ENCODE measurements at regions not wholly inside any gene's neighbourhood (a gene's known extent, or its start where the extent isn't known, plus 50 kb on each side); places are given as distances from the start of the nearest gene placed in this dataset.

DNA sequence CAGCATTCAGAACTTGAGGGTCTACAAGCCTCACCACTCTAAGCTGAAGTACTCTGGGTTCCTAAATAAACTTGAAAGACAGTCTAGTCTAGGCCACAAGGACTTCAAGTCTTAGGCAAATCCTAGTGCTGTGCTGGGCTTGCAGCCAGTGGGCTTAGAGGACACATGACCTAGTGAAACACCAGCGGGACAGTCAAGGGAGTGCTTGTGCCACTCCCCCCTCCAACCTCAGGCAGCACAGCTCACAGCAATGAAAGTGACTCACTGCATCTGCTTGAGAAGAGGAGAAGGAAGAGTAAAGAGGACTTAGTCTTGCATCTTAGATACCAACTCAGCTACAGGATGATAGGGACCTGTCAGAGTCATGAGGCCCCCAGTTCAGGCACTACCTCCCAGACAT, 438.1 kb downstream of the IPO8 start:
- TF ChIP-seq, protein P1, sequence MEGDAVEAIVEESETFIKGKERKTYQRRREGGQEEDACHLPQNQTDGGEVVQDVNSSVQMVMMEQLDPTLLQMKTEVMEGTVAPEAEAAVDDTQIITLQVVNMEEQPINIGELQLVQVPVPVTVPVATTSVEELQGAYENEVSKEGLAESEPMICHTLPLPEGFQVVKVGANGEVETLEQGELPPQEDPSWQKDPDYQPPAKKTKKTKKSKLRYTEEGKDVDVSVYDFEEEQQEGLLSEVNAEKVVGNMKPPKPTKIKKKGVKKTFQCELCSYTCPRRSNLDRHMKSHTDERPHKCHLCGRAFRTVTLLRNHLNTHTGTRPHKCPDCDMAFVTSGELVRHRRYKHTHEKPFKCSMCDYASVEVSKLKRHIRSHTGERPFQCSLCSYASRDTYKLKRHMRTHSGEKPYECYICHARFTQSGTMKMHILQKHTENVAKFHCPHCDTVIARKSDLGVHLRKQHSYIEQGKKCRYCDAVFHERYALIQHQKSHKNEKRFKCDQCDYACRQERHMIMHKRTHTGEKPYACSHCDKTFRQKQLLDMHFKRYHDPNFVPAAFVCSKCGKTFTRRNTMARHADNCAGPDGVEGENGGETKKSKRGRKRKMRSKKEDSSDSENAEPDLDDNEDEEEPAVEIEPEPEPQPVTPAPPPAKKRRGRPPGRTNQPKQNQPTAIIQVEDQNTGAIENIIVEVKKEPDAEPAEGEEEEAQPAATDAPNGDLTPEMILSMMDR (IDR thresholded peaks at IDR 0.05), result no peak
- TF ChIP-seq POLR2AphosphoS5 (IDR thresholded peaks at IDR 0.05) (no peak), POLR2A (IDR thresholded peaks at IDR 0.05) (no peak)
- H3K9me3 ChIP-seq, result no peaks in the 10 kb centered on the region
- H3K27ac ChIP-seq, result no peak overlapping the region
- no peaks in the 10 kb centered on the region for H3K36me3 ChIP-seq
- no peaks in the 10 kb centered on the region for H3K27me3 ChIP-seq
- intact Hi-C loops (cut with DNase I; ENCODE audit: low total_unique reads), result no loop called here
- no peak for DNase-seq (ENCODE audit: low spot score in 2 of 2)
- no peak overlapping the region for H3K4me3 ChIP-seq
- H3K4me1 ChIP-seq, result no peaks in the 10 kb centered on the region

DNA sequence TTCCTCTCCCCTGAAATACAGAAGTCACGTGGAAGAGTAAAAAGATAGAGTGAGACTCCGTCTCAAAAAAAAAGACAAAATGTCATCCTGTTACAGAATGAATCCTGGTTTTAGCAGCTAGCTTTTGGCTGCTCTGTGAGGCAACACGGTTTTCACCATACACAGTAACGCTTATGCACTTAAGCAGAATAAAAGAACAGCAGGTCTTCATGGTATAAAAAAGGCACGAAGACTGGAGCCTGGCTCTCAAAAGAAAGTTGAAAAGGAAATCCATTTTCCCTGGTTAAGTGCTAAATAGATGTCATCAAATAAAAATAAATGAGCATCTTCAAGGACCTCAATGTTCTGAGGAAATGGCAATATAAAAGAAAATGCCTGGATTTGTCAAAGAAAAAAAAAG, 444.1 kb downstream of the IPO8 start:
- no peak for DNase-seq (ENCODE audit: low spot score in 2 of 2)
- Histone ChIP-seq H3K4me3 (no peak overlapping the region), H3K9me3 (no peaks in the 10 kb centered on the region), H3K27me3 (no peaks in the 10 kb centered on the region), H3K27ac (no peak overlapping the region), H3K4me1 (no peaks in the 10 kb centered on the region), H3K36me3 (no peaks in the 10 kb centered on the region)
- intact Hi-C loops (cut with DNase I; ENCODE audit: low total_unique reads), result no loop called here
- TF ChIP-seq, protein P1 (IDR thresholded peaks at IDR 0.05), result no peak
- TF ChIP-seq POLR2A (IDR thresholded peaks at IDR 0.05) (no peak), POLR2AphosphoS5 (IDR thresholded peaks at IDR 0.05) (no peak)

DNA sequence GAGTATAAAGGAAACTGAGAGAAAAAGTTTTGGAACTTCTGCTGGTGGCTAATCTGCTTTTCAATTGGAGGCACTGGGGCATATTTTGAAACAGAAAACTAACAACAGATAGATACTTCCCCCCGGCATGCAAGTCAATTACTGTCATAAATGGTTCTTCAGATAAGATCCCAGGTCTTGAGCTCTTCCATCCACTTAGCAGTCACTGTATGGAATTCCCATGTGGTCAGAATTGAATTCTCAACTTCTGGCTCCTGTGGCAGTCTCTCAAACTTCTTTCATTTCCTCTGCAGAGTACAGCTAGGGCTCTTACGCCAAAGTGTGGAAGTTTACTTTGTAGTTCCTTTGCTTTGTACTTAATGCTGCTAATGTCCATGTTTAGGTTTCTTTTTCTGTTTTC, 452.2 kb downstream of the IPO8 start:
- no peak for DNase-seq (ENCODE audit: low spot score in 2 of 2)
- Histone ChIP-seq H3K27ac (no peak overlapping the region), H3K4me3 (no peak overlapping the region), H3K4me1 (no peaks in the 10 kb centered on the region), H3K9me3 (no peaks in the 10 kb centered on the region), H3K36me3 (no peaks in the 10 kb centered on the region), H3K27me3 (no peaks in the 10 kb centered on the region)
- TF ChIP-seq POLR2AphosphoS5 (IDR thresholded peaks at IDR 0.05), result no peak
- no peak for TF ChIP-seq POLR2A (IDR thresholded peaks at IDR 0.05)
- TF ChIP-seq, protein P1 (IDR thresholded peaks at IDR 0.05), result no peak
- intact Hi-C loops (cut with DNase I; ENCODE audit: low total_unique reads), result no loop called here

DNA sequence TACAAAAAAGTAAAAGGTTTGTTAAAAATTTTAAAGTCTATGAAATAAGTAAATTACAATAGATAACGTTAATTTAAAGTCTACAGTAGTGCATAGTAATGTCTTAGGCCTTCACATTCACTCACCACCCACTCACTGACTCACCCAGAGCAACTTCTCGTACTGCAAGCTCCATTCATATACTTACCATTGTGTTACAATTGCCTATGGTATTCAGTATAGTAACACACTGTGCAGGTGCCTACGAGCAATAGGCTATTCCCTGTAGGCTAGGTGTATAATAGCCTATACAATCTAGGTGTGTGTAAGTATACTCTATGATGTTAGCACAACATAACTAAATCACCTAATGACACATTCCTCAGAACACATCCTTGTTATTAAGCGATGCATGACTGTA, 435.3 kb upstream of the TMTC1 start:
- no peak for DNase-seq (ENCODE audit: low spot score in 2 of 2)
- Histone ChIP-seq H3K36me3 (no peaks in the 10 kb centered on the region), H3K4me1 (no peaks in the 10 kb centered on the region), H3K4me3 (no peak overlapping the region), H3K27me3 (no peaks in the 10 kb centered on the region), H3K27ac (no peak overlapping the region), H3K9me3 (no peaks in the 10 kb centered on the region)
- intact Hi-C loops (cut with DNase I; ENCODE audit: low total_unique reads), result loop anchor here (5.0 kb wide), 1 partner anchor 483 kb away; no protein-coding TSS in a partner anchor
- TF ChIP-seq POLR2AphosphoS5 (IDR thresholded peaks at IDR 0.05), result no peak
- TF ChIP-seq, protein P1 (IDR thresholded peaks at IDR 0.05), result no peak
- TF ChIP-seq POLR2A (IDR thresholded peaks at IDR 0.05), result no peak

GRCh38 chr12:30218073-30218472, 434.3 kb upstream of the TMTC1 start:
- Histone ChIP-seq H3K4me3 (no peak overlapping the region), H3K36me3 (no peaks in the 10 kb centered on the region), H3K27me3 (no peaks in the 10 kb centered on the region), H3K27ac (no peak overlapping the region), H3K4me1 (no peaks in the 10 kb centered on the region), H3K9me3 (no peaks in the 10 kb centered on the region)
- DNase-seq (ENCODE audit: low spot score in 2 of 2), result no peak
- intact Hi-C loops (cut with DNase I; ENCODE audit: low total_unique reads), result loop anchor here (5.0 kb wide), 1 partner anchor 484 kb away; no protein-coding TSS in a partner anchor
- TF ChIP-seq POLR2A (IDR thresholded peaks at IDR 0.05) (no peak), POLR2AphosphoS5 (IDR thresholded peaks at IDR 0.05) (no peak)
- TF ChIP-seq, protein P1 (IDR thresholded peaks at IDR 0.05), result no peak

Measured in breast epithelium (tissue), 4 donors.